HepG2 (cell line): ENCODE measurements at regions not wholly inside any gene's neighbourhood (a gene's known extent, or its start where the extent isn't known, plus 50 kb on each side); places are given as distances from the start of the nearest gene placed in this dataset.

ENCODE experiments used
- CHD4 ChIP-seq: fragments of 200-600 bp; sonication (generic); IDR thresholded peaks from 2 replicates; pipeline ENCODE4 v1.7.0; 2017; ENCODE audit warnings: mild to moderate bottlenecking, low read length, borderline replicate concordance
- HOXA3 ChIP-seq: sonication (generic); formaldehyde crosslinking; IDR thresholded peaks from 2 replicates; pipeline ENCODE4 v1.5.0; 2020; ENCODE audit warnings: missing genetic modification reagents
- KLF9 ChIP-seq: IDR thresholded peaks from 2 replicates; pipeline ENCODE4 v1.6.1; 2016; ENCODE audit warnings: low read depth
- MIER3 ChIP-seq: IDR thresholded peaks from 2 replicates; pipeline ENCODE4 v1.6.1; 2016; ENCODE audit warnings: missing compliant biosample characterization, borderline replicate concordance
- NFKBIZ ChIP-seq: IDR thresholded peaks from 2 replicates; pipeline ENCODE4 v1.6.1; 2018; ENCODE audit warnings: missing genetic modification reagents, missing compliant biosample characterization
- PITX1 ChIP-seq: sonication (generic); formaldehyde crosslinking; IDR thresholded peaks from 2 replicates; pipeline ENCODE4 v1.5.1; 2020; ENCODE audit warnings: mild to moderate bottlenecking, missing genetic modification reagents
- SALL1 ChIP-seq: sonication (generic); formaldehyde crosslinking; IDR thresholded peaks from 2 replicates; pipeline ENCODE4 v1.8.0; 2022; ENCODE audit warnings: mild to moderate bottlenecking, missing genetic modification reagents
- SIX1 ChIP-seq: sonication (generic); formaldehyde crosslinking; IDR thresholded peaks from 2 replicates; pipeline ENCODE4 v1.4.0; 2020; ENCODE audit warnings: missing genetic modification reagents, borderline replicate concordance
- TCF12 ChIP-seq, 2 experiments: fragments of 450-650 bp in 1 of 2; sonication (generic) in 1 of 2; formaldehyde crosslinking in 1 of 2; IDR thresholded peaks; 2 replicates each; pipeline versions ENCODE4 v1.6.1 to v1.8.0; 2017 to 2022; ENCODE audit warnings: antibody characterized with exemption in 1 of 2, mild to moderate bottlenecking in 1 of 2, missing genetic modification reagents in 1 of 2, moderate library complexity in 1 of 2
- ZBTB21 ChIP-seq: sonication (generic); formaldehyde crosslinking; IDR thresholded peaks from 2 replicates; pipeline ENCODE4 v1.4.0; 2020; ENCODE audit warnings: missing genetic modification reagents
- ZFP41 ChIP-seq: sonication (generic); formaldehyde crosslinking; IDR thresholded peaks from 2 replicates; pipeline ENCODE4 v1.4.0; 2020; ENCODE audit warnings: mild to moderate bottlenecking, missing genetic modification reagents, borderline replicate concordance
- ZFP62 ChIP-seq: sonication (generic); formaldehyde crosslinking; IDR thresholded peaks from 2 replicates; pipeline ENCODE4 v1.4.0; 2020; ENCODE audit warnings: missing genetic modification reagents
- ZMAT3 ChIP-seq: sonication (generic); formaldehyde crosslinking; conservative IDR thresholded peaks from 2 replicates; pipeline ENCODE4 v1.7.0; 2021; ENCODE audit warnings: missing genetic modification reagents
- ZNF138 ChIP-seq: sonication (generic); formaldehyde crosslinking; IDR thresholded peaks from 2 replicates; pipeline ENCODE4 v1.5.0; 2020; ENCODE audit warnings: mild to moderate bottlenecking, low read depth, missing genetic modification reagents
- ZNF460 ChIP-seq: sonication (generic); formaldehyde crosslinking; IDR thresholded peaks from 2 replicates; pipeline ENCODE4 v1.5.1; 2020; ENCODE audit warnings: missing genetic modification reagents, mild to moderate bottlenecking, borderline replicate concordance
- ZNF709 ChIP-seq: sonication (generic); formaldehyde crosslinking; IDR thresholded peaks from 2 replicates; pipeline ENCODE4 v1.5.0; 2020; ENCODE audit warnings: mild to moderate bottlenecking, missing genetic modification reagents
- ZNF713 ChIP-seq: sonication (generic); formaldehyde crosslinking; IDR thresholded peaks from 2 replicates; pipeline ENCODE4 v1.4.0; 2020; ENCODE audit warnings: mild to moderate bottlenecking, missing genetic modification reagents
- ZSCAN21 ChIP-seq: sonication (generic); formaldehyde crosslinking; IDR thresholded peaks from 2 replicates; pipeline ENCODE4 v1.8.0; 2022; ENCODE audit warnings: mild to moderate bottlenecking, missing genetic modification reagents, moderate library complexity, borderline replicate concordance
- TF ChIP-seq, protein P1 (sequence below): sonication (generic); formaldehyde crosslinking; IDR thresholded peaks from 2 replicates; pipeline ENCODE4 v1.8.0; 2022; ENCODE audit warnings: mild to moderate bottlenecking, missing genetic modification reagents; ENCODE audit not compliant: insufficient replicate concordance
- TF ChIP-seq, protein P2 (sequence below), 2 experiments: fragments of 450-650 bp in 1 of 2; sonication (generic) in 1 of 2; formaldehyde crosslinking; IDR thresholded peaks; 2 replicates each; pipeline versions ENCODE4 v1.5.0 to v1.8.0; 2020 to 2022; ENCODE audit warnings: mild to moderate bottlenecking in 1 of 2, missing genetic modification reagents in 1 of 2
- TF ChIP-seq, protein P3 (sequence below): IDR thresholded peaks from 2 replicates; pipeline ENCODE4 v1.6.1; 2016; ENCODE audit warnings: missing compliant biosample characterization, missing genetic modification reagents, borderline replicate concordance
- TF ChIP-seq, protein P4 (sequence below): sonication (generic); formaldehyde crosslinking; IDR thresholded peaks from 2 replicates; pipeline ENCODE4 v1.5.1; 2020; ENCODE audit warnings: mild to moderate bottlenecking, missing genetic modification reagents, moderate library complexity
- TF ChIP-seq, protein P5 (sequence below): sonication (generic); formaldehyde crosslinking; IDR thresholded peaks from 2 replicates; pipeline ENCODE4 v1.4.0; 2020; ENCODE audit warnings: missing genetic modification reagents

DNA sequence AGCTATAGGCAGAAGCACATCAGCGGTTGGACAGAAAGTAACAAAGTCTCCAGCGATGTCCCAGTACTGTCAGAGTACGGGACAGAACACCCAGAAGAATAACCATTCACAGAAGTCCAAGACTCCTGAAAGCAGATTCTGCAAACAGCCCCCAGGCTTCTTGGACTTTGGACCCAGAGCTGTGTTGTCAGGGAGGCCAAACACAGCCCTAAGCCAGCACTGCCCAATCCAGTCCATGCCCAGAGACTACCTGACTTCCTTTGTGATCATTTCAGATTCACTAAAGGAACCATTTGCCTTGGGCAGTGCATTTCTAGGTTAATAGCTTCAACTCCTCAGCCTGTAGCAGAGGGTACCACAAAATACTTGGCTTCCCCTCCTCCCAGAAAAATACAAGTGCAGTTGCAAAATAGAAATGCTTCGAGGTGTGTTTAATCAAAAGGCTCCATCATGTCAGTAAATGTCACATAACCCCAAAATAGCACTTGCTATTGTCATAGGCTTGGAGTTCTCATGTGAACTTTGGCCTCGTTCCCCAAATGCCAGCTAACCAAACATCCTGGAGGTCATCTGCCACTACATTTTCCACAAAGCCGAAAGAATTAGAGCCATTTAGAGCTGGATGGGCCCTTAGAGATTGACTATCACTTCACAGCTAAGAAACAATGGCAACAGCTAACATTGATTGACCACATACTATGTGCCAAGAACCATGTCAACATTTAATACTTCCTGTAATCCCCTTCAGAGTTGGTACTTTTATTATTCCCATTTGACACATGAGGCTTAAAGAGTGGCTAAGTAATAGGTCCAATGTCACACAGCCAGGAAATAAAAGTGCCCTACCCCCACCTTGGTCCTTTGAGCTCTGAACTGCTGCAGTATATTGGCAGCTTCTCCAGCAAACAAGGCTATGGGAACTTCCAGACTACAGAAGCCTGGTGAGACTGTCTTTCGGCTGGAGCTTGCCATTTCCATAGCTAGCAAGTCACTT lies 329.9 kb downstream of the FOXO1 start (continued):
- TF ChIP-seq, protein P1, sequence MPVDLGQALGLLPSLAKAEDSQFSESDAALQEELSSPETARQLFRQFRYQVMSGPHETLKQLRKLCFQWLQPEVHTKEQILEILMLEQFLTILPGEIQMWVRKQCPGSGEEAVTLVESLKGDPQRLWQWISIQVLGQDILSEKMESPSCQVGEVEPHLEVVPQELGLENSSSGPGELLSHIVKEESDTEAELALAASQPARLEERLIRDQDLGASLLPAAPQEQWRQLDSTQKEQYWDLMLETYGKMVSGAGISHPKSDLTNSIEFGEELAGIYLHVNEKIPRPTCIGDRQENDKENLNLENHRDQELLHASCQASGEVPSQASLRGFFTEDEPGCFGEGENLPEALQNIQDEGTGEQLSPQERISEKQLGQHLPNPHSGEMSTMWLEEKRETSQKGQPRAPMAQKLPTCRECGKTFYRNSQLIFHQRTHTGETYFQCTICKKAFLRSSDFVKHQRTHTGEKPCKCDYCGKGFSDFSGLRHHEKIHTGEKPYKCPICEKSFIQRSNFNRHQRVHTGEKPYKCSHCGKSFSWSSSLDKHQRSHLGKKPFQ (CRISPR knock-in tag): no peak
- TF ChIP-seq KLF9 (CRISPR knock-in tag) (no peak), ZMAT3 (CRISPR knock-in tag) (no peak), SALL1 (CRISPR knock-in tag) (peak; percentile 17), SIX1 (CRISPR knock-in tag) (0 out of 2 replicates have a peak, but pooled peaks have one; percentile 47), NFKBIZ (CRISPR knock-in tag) (no peak), TCF12 (IDR thresholded peaks at IDR 0.05) (no peak), TCF12 (CRISPR knock-in tag; IDR thresholded peaks at IDR 0.05) (0 out of 2 replicates have a peak, but pooled peaks have one; percentile 40), CHD4 (0 out of 2 replicates have a peak, but pooled peaks have one; percentile 35), ZBTB21 (CRISPR knock-in tag) (no peak), ZNF460 (CRISPR knock-in tag) (no peak), MIER3 (CRISPR knock-in tag) (no peak), ZNF713 (no peak), ZNF138 (CRISPR knock-in tag) (no peak), PITX1 (peak; percentile 30; the same call in 1 of the 2 replicates), ZFP62 (CRISPR knock-in tag) (no peak), ZNF709 (CRISPR knock-in tag) (no peak), ZFP41 (no peak), ZSCAN21 (CRISPR knock-in tag) (no peak), HOXA3 (CRISPR knock-in tag) (no peak; the same call in 1 of the 2 replicates)
- TF ChIP-seq, protein P2, sequence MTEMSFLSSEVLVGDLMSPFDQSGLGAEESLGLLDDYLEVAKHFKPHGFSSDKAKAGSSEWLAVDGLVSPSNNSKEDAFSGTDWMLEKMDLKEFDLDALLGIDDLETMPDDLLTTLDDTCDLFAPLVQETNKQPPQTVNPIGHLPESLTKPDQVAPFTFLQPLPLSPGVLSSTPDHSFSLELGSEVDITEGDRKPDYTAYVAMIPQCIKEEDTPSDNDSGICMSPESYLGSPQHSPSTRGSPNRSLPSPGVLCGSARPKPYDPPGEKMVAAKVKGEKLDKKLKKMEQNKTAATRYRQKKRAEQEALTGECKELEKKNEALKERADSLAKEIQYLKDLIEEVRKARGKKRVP (CRISPR knock-in tag; IDR thresholded peaks at IDR 0.05): no peak
- TF ChIP-seq, protein P3, sequence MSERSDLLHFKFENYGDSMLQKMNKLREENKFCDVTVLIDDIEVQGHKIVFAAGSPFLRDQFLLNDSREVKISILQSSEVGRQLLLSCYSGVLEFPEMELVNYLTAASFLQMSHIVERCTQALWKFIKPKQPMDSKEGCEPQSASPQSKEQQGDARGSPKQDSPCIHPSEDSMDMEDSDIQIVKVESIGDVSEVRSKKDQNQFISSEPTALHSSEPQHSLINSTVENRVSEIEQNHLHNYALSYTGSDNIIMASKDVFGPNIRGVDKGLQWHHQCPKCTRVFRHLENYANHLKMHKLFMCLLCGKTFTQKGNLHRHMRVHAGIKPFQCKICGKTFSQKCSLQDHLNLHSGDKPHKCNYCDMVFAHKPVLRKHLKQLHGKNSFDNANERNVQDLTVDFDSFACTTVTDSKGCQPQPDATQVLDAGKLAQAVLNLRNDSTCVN (CRISPR knock-in tag): no peak
- TF ChIP-seq, protein P4, sequence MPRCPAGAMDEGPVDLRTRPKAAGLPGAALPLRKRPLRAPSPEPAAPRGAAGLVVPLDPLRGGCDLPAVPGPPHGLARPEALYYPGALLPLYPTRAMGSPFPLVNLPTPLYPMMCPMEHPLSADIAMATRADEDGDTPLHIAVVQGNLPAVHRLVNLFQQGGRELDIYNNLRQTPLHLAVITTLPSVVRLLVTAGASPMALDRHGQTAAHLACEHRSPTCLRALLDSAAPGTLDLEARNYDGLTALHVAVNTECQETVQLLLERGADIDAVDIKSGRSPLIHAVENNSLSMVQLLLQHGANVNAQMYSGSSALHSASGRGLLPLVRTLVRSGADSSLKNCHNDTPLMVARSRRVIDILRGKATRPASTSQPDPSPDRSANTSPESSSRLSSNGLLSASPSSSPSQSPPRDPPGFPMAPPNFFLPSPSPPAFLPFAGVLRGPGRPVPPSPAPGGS (CRISPR knock-in tag): no peak
- TF ChIP-seq, protein P5, sequence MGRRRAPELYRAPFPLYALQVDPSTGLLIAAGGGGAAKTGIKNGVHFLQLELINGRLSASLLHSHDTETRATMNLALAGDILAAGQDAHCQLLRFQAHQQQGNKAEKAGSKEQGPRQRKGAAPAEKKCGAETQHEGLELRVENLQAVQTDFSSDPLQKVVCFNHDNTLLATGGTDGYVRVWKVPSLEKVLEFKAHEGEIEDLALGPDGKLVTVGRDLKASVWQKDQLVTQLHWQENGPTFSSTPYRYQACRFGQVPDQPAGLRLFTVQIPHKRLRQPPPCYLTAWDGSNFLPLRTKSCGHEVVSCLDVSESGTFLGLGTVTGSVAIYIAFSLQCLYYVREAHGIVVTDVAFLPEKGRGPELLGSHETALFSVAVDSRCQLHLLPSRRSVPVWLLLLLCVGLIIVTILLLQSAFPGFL: no peak
